ENCODE measurements at regions not wholly inside any gene's neighbourhood (a gene's known extent, or its start where the extent isn't known, plus 50 kb on each side); places are given as distances from the start of the nearest gene placed in this dataset.
A peak's percentile ranks its signal among the peaks of the same experiment; 100 is the strongest.
"Not testable (repeated sequence)": the region's sequence is repeated elsewhere in the genome, so short reads cannot be mapped to it uniquely, and the experiment has no call there.

DNA sequence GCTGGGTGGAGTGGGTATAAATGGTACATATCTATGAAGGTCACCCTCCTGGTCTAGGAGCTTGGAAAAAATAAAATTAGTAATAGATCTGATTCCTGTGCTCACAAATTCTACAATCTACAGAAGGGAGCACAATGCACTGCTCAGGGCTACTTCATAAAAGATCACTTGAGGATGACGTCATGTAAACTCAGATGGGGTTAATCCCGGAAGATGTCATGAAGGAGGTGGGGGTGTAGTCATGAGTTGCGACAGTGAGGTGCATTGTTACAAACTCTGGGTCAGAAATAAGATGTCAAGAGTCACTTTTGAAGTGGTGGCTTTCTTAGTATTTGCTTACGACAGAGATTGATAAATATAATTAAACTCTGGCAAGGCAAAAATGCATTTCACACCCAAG lies 68.2 kb downstream of the LHX9 start:
- no peak for DNase-seq (ENCODE audit: low read depth)

DNA sequence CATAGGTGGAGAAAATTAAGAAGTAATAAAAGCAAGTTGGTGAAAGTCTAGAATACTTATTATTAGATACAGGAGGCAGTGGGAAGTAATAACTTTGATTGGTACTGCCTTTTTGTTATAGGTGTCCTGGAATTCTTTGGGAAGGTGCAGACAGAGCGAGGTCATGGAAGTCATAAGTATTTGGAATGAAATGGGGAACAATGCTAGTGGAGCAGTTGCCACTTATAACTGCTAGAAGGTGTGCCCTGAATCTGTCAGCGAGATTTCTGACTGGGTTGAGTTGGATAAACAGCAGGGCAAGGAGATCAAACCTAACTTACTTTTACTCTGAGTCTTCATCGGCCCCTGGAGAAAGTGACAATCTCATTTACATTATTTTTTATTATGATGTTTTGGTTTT lies 69.6 kb downstream of the LHX9 start:
- no peak for DNase-seq (ENCODE audit: low read depth)

DNA sequence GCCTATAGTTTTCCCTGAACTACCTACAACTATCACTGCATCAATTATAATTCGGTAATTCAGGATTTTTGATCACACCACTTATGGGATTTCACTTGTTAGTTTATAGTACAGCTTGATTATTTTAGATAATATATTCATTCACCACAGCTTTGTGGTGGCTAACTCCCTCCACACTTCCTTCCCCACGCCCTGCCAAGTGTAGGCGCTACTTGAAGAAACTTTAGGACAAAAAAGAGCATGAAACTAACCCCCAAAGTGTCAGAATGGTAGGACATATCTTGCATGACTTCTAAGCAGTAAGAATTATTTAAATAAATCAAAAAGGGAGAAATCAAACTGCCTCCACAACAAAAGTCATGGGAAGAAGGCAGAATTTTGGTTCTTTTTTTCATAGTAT lies 70.1 kb downstream of the LHX9 start:
- DNase-seq (ENCODE audit: low read depth), result no peak

DNA sequence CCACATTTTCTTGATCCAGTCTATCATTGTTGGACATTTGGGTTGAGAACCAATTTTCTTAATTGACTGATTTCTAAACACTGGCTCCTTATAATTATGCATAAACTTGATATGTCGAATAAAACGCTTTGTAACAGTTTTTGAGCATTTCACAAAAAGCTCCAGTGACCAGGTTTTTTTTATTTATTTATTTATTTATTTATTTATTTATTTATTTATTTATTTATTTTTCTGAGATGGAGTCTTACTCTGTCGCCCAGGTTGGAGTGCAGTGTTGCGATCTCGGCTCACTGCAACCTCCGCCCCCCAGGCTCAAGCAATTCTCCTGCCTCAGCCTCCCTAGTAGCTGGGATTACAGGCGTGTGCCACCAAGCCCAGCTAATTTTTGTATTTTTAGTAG lies 71.4 kb downstream of the LHX9 start:
- DNase-seq (ENCODE audit: low read depth), result not testable (repeated sequence)

DNA sequence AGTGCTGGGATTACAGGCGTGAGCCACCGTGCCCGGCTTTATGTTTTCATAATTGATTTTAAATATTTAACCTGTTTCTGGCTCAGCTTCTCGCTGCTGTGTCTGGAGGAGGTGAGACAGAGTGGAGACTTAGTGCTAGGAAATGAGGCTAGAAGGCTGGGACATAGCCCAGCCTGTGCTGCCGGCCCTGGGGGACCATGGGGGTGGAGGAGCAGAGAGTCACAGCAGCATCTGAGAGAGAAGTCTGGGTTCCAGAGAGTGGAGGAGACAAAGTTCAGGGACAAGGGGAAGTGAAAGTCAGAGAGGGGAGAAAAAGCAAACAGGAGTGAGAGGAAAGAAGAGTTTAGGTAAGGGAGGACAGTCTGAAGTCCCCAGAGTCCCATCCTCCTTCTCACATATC lies 71.9 kb downstream of the LHX9 start:
- DNase-seq (ENCODE audit: low read depth), result no peak

DNA sequence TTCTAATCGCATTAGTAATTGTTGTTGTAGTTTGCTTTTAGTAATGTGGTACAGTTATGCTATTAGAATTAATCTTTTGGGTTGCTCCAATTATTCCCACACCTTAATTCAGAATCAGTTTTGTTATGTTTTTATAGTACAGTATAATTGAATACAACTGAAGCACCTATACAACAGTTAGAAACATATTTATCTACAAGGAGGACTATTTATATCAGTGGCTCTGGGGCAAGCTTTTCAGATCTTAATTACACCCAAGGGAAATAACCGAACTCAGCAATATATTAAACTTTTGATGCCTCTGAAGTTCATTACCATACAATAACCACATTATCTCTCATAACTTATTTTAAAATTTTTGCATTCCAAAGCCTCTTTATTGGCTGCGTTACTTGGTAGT lies 74.4 kb downstream of the LHX9 start:
- DNase-seq (ENCODE audit: low read depth), result no peak

DNA sequence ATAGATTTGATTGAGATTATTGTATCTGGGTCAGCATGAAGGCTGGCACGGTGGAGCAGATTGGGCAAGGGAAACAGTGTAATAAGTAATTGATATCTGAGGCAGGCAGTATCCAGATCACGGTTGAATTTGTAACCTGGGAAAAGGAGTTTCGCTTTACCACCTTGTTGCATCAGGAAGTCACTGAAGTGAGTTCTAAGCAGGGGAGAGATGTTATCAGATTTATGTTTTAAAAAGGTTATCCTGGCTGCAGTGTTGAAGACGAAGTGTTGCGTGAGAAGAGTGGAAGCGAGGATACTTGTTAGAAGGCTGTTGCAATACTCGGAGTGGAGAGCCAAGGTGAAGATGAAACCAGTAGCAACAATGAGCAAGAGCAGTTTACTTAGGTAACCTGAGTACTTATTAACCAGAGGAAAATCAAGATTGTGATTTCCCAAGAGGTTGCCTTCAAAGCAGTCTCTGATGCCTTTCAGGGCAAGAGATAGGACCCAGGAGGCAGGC lies 77.8 kb downstream of the LHX9 start:
- DNase-seq (ENCODE audit: low read depth), result no peak

DNA sequence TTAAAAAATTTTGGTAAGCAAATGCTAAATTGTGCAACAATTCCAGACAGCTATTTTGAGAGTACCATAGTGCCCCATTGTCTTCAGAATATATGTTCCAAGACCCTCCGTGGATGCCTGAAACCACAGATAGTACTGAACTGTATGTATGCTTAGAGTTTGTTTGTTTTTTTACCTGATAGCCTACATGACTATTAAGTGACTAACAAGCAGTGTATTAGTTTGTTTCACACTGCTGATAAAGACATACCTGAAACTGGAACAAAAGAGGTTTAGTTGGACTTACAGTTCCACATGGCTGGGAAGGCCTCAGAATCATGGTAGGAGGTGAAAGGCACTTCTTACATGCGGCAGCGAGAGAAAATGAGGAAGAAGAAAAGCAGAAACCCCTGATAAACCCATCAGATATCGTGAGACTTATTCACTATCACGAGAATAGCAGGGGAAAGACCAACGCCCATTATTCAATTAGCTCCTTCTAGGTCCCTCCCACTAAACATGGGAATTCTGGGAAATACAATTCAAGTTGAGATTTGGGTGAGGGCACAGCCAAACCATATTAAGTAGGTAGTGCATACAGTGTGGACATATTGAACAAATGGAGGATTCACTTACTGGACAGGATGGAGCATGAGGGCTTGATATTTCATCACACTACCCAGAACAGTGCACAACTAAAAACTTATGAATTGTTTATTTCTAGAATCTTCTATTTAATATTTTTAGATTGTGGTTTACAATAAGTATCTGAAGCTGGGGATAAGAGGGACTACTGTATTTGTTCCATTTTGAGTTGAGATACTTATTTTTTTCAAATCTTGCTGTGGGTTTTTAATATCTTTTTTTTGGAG lies 78.5 kb downstream of the LHX9 start:
- no peak for DNase-seq (ENCODE audit: low read depth)

DNA sequence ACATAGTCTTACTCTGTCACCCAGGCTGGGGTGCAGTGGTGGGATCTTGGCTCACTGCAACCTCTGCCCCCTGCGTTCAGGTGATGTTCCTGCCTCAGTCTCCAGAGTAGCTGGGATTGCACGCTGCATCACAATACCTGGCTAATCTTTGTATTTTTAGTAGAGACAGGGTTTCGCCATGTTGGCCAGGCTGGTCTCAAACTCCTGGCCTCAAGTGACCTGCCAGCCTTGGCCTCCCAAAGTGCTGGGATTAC lies 79.0 kb downstream of the LHX9 start:
- DNase-seq (ENCODE audit: low read depth), result not testable (repeated sequence)

DNA sequence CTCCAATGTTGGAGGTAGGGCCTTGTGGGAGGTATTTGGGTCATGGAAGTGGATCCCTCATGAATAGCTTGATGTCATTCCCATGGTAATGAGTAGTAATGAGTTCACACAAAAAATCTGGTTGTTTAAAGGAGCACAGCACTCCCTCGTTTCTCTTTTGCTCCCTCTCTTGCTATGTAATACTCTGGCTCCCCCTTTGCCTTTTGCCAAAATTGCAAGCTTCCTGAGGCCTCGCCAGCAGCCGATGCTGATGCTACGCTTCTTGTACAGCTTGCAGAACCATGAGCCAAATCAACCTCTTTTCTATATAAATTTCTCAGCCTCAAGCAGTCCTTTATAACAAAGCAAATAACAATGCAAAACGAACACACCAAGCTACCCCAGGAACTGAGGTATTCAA lies 80.9 kb downstream of the LHX9 start:
- DNase-seq (ENCODE audit: low read depth), result no peak

DNA sequence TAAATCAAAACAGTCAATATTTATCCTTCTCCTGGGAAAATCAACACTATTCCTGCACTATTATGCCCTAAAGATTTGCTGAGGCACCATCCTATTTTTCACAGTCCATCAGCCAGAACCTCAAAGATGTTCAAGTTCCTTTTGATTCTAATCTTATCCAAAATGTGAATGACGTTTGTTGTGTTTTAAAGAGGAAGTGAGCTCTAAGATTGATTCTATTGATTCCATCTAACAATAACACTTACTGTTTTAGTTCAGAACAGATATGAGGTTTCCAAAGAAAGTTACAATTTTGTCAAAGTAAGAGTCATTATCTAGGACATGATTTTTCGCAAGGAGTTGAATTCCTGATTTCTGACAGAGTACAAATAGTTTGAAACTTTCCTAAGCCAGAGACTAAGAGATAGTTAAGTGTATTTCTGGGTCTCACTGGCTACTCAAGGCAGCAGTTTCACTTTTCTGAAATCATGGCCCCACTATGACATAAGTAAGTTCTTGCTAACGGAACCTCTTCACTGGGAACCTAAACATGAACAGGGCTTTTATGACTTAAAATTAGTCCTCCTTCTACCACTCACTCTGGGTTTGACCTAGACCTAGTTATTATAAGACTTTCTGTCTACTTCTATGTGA lies 84.7 kb downstream of the LHX9 start:
- no peak for DNase-seq (ENCODE audit: low read depth)

DNA sequence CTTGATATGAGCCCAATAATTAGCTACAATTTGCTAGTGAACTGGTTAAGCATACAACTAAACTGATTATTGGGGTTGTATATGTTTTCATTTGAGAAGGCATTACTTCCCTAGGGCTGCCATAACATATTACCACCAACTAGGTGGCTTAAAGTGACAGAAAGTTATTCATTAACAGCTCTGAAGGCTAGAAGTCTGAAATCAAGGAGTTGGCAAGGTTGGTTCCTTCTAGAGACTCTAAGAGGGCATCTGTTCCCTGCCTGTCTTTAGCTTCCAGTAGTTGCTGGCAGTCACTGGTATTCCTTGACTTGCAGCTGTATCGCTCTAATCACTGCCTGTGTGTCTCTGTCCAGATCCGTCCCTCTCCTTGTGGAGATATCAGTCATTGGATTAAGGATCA lies 86.3 kb downstream of the LHX9 start:
- DNase-seq (ENCODE audit: low read depth), result no peak

DNA sequence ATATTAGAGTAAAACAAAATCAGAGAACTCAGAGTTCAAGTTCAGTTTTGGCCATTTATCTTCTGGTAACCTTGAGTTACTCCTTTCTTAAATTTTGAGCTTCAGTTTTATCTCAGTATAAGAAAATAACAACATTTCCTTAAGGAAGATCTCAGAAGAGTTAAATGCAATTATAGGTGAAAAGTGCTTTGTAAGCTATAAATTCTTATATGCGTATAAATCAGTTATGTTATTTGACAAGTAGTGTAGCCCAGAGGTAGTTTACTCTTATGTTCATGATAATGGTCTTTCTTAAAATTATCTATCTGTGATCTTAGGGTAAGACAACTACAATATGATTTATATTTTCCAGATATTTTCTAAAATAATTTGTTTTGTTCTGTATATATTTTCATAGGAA lies 89.8 kb downstream of the LHX9 start:
- DNase-seq (ENCODE audit: low read depth), result no peak

DNA sequence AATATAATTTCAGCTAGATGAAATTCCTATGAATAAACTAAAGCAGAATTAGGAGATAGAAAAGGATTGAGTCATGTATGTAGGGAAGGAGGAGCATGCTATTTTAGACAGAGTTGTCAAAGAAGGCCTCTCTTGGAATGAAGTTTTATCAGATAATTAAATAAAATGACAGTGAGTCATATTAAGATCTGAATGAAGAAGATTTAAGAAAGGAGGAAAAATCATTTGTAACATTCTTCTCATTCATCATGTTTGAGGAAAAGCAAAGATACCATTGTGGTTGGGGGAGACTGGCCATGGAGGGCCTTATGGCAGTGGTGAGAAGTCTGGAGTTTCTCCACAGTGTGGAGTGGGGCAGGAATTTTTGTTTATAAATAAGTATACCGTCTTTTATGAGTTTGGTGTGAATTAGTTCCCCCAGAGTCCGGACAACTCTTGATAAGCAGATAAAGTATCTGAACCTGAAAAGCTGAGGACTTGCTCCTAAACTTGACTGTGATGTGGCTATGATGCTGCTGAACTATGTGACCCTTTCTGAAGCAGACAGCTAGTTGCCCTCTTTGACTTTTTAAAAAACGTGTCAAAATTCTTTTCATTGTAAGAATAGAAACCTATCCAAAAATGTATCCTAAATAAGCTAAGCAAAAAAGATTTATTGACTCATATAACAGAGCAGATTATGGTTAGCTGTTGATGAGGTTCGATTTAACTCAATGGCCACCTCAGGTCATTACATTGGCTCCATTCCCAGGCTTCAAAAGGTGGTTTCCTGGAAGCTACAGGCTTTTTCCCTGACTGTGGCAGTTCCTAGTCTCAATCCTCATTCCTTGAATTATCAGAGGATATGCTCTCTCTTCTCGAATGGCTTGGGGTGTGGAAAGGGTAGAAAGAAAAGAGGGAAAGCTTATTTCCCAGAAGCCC lies 90.8 kb downstream of the LHX9 start:
- no peak for DNase-seq (ENCODE audit: low read depth)

DNA sequence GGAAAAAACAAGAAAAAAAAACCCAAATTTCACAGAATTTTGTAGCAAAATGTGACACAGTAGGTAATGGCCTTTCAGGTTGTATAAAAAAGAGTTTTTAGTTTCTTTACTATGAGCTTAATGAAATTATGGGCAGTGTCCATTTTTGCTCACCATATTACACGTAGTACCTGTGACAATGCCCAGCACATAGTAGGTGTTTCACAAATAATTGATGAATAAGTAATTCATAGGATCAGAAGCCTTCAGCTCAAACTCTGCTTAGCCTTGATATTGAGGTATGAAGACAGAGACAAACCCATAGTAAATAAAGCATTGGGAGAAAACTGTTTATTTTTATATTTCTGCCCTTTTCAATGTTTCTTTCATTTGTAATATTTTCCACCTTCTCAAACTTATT lies 97.2 kb downstream of the LHX9 start:
- DNase-seq (ENCODE audit: low read depth), result no peak

DNA sequence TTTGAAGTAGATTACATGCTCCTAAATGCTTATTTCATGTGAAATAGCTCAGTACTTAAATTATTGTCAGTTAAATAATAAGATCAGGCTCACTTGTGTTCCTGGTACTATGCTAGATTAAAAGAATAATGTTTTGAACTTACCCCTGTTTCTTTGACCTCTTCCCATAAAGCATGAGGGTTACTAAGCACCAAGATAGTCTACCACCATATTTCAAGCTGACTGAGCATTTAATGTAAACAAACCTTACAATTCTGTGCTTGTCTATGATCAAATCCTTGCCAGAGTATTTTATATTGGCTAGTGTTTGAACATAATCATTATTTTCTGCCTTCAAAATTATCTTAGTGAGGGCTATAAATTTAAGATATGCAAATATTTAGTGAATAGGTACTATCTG lies 98.1 kb downstream of the LHX9 start:
- no peak for DNase-seq (ENCODE audit: low read depth)

DNA sequence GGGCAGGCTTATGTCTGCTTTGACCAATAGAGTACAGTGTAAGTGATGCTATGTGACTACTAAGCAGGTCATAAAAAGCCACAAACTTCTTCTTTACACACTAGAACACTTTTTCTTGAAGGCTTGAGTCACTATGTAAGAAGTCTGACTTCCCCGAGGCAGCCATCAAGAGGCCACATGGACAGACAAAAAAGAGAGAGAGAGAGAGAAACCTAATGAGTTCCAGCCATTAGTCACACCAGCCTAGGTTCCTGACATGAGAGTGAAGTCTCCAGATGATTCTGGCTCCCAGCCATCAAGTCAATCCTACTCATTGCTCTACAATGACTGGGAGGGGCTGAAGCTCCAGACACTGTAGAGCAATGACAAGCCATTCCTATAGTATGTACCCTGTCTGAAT lies 101.4 kb downstream of the LHX9 start:
- DNase-seq (ENCODE audit: low read depth), result peak; percentile 85

DNA sequence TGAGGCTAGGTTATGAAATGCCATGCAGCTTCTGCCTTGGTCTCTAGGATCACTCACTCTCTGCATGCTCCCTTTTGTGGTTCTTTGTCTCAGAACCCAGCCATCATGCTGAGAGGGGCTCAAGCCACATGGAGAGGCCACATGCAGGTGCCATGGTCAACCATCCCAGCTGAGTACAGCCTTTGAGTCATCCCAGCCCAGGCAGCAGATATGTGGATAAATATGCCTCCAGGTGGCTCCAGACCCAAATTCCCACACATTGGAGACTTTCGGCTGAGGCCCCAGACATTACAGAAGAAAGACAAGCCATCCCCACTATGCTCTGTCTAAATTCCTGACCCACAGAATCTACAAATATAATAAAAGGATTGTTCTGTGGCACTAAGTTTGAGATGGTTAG lies 102.0 kb downstream of the LHX9 start:
- no peak for DNase-seq (ENCODE audit: low read depth)

DNA sequence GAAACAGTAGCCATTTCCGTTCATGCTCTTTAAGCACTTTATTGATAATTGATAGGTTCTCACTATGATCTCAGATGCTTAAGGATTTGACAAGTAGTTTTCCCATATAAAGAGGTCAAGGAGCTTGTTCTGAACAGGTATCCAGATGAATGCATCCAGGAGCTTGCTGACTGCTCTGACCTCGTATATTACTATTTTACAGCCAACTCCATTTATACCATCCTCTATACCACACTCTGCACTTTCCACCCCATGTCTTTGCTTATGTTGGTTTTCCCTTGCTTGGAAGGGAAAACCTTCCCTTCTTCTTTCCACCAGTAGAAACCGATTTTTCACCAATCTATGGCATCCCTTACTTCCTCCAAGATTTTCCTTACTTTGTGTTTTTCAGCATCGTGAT lies 107.2 kb downstream of the LHX9 start:
- no peak for DNase-seq (ENCODE audit: low read depth)

DNA sequence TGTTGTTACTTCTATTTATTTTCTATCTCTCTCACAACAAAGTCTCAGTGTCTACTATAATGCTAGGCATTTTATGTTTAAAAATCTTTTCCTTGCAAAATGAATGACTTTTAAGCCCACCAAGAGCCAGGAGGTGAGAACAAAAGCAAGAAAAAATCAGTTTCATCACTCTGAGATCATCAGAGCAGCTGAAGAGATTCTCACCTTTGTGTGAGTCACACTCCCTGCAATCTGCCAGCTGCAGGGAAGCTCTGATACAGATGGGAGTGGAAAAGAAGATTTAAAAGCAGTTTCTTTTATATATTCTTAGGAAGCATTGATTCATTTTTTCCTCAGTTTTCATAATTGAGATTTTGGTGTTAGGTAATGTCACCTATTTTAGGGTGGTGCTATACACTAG lies 107.6 kb downstream of the LHX9 start:
- peak; percentile 60 for DNase-seq (ENCODE audit: low read depth)

DNA sequence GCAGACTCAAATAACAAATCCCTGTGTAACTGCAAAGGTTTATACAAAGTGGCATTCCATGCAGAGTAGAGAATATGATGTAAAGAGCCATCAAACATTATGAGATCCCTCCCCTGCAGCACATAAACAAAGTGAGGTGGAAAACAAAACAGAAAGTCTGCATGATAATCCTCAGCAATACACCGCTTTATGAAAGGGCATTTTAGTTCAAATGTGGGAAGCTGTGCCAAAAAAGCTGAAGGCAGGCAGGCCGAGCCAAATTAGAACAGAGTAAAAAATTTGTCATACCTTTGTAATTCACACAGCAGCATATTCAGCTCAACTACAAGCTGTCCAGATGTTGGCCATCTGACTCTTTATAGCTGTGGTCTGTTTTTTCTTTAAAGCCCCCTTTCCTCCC lies 113.5 kb downstream of the LHX9 start:
- DNase-seq (ENCODE audit: low read depth), result no peak

DNA sequence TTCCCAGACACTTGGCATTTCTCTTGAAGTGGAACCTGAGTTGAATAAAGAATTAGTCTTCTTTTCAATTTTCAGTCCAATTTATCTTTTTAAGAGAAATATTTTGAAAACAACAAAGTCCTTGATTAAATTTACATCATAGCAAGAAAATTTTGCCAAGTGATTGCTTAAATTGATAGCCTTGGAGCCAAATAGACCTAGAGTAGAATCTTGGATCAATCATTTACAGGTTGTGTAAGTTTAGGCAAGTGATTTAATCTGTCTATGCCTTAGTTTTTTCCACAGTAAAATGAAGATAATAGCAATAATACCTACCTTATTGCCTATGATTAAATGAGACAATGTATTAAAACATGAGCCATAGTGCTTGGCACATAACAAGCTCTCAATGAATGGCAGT lies 113.9 kb downstream of the LHX9 start:
- no peak for DNase-seq (ENCODE audit: low read depth)

DNA sequence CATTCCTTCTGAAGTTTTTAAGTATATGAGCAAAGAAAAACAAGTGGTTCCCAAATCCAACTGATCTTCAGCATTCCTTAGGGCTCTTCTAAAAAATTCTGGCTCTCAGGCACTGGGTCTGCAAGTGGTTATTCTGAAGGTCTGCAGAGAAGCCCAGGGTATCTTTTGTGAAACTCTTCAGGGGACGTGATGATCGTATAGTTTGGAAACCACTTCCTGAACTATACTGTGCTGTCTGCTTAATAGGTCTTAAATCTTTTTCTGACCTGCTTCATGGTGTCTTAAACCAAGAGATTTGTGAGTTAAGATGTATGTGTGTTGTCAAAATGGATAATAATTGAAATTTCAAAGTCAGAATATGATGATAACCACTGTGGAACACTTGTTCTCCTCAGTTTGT lies 115.5 kb downstream of the LHX9 start:
- no peak for DNase-seq (ENCODE audit: low read depth)
